NCI-H2227 (cell line): ENCODE measurements at regions not wholly inside any gene's neighbourhood (a gene's known extent, or its start where the extent isn't known, plus 50 kb on each side); places are given as distances from the start of the nearest gene placed in this dataset.
"Not testable (repeated sequence)": the region's sequence is repeated elsewhere in the genome, so short reads cannot be mapped to it uniquely, and the experiment has no call there.

Experiments
- DNase-seq: peaks from one replicate; lab custom pipeline; 2025; ENCODE audit not compliant: unreplicated experiment; lab: John Stamatoyannopoulos, UW

DNA sequence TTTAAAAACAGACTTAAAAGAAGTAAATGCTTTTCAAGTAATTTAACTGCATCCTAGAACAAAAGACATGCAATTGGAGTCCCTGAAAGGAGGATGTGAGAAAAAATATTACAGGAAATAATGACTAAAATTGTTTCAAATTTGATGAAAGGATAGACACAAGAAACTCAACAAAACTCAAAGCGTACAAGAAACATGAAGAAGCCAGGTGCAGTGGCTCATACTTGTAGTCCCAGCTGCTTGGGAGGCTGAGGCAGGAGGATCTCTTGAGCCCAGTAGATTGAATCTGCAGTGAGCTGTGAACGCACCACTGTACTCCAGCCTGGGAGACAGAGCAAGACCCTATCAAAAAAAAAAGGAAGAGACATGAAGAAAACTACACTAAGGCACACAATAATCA lies 118.1 kb upstream of the SLC39A10 start:
- DNase-seq = no peak

DNA sequence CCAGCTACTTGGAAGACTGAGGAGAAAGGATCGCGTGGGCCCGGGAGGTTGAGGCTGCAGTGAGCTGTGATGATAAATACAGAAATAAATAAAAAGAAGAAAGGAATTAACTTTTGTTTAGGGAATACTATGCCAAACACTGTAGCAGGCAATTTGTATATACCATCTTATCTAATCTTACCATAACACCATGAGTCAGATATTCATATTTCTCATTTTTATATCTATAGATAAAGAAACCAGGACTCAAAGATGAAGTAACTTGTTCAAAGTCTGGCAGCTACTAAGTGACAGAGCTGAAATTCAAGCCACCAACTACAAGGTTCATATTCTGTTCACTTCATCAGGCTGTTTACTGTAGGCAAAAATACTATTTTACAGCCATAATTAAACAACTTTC lies 119.2 kb upstream of the SLC39A10 start:
- DNase-seq = no peak

DNA sequence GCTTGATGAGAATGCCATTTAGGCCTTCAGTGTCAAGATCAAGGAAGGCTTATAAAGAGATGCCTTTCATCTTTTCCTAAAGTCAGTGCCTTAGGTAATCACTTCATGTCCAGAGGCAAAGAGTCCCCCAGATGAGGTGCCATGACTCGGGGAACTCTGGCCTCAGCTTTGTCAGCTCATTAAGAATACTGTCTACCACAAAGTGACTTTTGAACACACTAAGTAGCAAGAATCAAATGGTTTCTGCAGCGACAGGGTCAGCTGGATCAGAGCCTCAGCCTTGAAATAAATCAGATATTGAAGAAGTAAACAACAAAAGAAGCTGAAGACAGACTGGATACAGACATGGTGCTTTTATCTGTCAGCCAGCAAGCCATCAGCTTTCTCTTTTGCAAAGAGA lies 120.1 kb upstream of the SLC39A10 start:
- DNase-seq = no peak

DNA sequence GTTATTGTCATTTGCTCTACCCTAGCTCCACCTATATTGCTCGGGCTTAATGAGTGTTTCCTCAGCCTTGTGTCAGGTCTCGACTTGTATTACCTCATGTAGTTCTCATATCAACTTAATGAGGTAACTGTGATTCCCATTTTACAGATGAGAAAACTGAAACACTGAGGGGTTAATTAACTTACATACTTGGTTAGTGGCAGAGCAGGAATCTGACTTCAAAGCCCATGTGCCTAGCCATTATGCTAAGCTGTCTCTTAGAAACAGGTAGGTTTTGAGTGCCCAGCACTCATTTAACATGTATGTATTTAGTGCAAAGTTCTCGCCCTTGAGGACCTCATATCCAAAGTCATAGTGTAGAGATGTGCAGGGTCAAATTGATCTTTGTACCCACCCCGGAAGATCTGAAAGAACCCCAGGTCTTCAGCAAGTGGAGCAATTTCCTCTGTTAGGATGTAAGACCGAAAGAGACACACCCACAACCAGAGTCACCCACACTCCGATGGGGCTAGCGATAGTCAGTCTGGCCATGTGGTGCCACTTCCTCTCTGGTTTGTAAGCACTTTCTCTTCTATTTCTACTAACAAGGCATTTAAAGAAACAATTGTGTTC lies 121.0 kb upstream of the SLC39A10 start:
- no peak for DNase-seq

DNA sequence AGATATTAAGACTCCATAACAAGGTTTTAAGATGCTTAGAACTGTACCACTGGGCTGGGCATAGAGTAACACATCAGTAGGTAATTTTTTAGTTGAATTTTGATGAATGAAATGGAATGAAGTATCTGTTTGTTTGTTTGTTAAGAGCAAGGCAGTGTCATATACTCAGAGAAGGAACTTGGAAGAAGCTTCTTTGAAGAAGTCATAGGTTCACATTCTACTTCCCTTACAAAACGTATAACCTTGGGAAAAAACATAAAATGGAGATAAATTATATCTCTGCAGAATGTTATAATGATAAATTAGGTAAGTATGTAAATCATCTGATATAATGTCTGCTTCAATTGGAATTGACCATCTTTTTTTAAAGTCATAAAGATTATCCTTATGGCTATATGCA lies 122.1 kb upstream of the SLC39A10 start:
- DNase-seq = no peak

DNA sequence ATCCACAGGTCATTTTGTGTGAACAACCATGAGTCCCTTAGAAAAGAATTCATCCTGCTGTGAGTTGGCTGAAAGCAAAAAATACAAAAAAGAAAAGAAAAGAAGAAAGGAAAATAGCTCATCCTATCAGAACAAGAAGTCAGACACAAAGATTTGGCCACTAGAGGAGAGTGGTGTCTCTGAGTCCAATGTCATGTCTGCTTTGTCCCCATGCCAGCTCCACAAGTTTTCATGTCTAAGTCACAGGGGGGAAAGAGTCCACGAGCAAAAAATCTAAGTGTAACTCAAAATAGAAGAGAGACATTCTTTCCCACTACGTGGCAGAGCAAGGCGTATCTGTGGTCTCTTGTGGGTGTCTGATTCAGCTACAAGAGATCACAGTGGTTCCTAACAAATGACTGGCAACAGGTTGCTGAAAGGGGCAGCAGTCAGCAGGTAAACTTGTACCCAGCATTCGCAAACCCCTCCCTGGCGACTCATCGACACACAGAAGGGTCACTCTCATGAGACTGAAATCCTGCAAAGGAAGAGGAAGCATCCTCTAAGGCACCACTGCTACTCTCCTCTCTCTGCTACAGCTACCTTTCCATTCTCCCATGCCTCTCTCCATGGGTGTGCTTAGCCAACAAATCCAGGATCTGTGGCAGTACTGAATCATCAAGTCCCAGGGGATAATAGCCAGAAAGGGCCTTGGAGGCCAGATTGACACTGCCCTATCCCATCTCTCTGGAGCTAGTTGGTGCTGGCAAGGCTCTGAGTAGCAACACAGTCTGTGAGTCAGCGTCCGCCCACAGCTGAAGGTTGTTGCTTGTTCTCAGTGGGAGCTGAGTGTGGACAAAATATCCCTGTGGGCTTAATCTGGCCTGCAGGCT lies 123.0 kb upstream of the SLC39A10 start:
- no peak for DNase-seq

DNA sequence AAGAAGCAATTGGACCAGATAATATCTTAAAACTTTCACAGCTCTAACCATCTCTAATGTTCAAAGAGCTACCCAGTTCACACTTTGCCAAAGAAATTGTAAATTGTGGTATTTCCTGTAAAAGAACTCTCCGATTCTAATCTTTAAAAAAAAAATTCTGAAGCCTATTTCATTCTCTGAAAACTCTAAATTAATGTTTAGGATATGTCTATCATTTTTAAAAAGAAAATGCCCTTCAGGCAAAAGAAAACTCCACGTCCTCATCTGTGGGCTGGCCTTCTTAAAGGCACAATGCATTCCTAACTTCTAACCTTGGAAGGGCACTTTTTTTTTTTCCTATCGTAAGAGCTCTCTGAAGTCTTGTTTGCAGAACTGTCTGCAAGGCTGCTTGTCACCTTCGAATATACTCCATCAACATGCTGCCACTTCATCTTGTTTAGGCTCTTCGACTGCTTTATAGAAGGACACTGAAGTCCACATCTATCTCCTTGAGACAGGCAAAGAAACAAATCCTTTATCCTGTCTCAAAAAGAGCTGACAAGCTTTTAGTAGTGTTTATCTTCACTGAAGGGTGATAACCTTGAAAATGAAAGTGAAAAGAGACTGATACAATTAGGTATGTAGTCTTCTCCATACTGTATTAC lies 124.3 kb upstream of the SLC39A10 start:
- no peak for DNase-seq

DNA sequence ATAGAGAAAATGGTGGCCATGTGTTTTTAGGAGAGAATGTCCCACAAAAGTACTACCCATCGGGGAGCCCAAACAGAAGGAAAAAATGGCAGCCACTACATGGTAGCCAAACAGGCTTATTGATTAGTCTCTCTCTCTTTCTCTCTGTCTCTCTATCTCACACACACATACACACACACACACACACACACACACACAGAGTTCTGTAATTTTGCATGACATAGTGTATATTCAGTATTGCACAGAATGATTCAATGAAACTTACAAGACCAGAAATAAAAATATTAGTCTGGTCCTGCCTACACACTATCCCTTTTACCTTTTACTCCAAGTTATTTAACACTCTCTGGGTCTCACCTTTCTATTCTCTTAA lies 124.8 kb upstream of the SLC39A10 start:
- DNase-seq = no peak

DNA sequence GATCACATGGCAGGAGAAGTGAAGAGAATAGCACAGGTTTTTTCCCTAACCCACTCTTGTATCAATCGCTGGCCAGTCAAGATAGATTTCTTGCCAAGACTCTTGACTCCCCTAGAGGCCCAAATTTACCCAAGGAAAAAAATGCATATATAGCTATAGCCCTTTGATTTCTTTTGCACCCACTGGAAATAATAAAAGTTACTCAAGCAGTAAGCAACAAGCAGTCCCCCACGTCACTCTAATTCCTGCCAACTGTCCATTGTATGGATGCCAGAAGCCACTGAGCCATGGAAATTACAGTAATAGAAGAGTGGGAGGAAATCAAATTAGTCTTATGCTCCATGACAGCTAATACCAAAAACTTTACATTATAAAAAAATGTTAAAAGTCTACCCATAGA lies 125.3 kb upstream of the SLC39A10 start:
- DNase-seq = no peak

DNA sequence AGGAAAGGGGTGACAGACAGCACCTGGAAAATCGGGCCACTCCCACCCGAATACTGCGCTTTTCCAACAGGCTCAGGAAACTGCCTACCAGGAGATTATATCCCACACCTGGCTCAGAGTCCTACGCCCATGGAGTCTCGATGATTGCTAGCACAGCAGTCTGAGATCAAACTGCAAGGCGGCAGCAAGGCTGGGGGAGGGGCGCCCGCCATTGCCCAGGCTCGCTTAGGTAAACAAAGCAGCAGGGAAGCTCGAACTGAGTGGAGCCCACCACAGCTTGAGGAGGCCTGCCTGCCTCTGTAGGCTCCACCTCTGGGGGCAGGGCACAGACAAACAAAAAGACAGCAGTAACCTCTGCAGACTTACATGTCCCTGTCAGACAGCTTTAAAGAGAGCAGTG lies 133.8 kb upstream of the SLC39A10 start:
- DNase-seq = not testable (repeated sequence)

DNA sequence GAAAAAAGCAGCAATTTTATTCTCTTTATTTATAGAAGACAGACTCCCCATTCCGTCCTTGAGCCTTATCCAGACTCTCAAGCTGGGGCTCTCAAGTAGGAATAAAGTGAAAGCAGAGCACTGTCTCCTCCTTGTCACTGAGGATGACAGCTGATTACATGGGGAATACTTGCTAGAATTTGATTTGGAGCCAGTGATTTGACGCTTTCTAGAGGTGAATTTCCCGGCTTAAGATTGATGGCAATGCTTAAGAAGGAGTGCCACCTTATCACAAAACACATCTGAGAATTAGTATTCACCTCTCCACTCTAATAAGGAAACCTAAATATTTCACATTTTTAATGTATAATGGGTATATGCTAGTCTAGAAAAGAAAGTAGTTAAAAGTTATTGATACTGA lies 135.4 kb upstream of the SLC39A10 start:
- no peak for DNase-seq

DNA sequence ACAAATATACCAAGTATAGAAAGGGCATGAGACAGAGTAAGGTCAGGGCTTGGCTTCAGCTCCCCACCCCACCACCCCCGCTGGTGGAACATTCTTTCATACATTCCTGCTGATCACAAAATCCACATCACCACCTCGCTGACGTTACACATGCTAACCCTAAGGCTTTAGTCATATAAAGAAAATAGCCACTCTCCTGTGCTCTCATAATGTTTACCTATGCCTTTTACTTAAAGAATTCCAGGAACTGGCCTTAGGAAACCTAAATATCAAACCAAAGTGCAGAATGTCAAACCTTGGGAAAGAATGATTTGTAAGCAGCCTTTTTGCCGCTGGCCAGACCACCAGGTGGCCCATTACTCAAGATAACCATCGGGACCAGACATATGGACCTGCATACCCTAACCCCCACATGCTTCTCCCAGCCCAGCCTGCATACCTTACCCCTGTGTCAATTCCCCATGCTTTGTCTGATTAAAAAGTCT lies 136.3 kb upstream of the SLC39A10 start:
- no peak for DNase-seq

DNA sequence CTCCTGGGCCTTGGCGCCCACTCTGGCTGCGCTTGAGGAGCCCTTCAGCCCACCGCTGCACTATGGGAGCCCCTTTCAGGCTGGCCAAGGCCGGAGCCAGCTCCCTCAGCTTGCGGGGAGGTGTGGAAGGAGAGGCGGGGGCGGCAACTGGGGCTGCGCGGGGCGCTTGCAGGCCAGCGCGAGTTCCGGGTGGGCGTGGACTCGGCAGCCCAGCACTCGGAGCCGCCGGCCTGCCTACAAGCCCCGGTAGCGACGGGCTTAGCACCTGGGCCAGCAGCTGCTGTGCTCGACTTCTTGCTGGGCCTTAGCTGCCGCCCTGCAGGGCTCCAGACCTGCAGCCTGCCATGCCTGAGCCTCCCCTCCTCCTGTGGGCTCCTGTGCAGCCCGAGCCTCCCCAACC lies 141.5 kb upstream of the SLC39A10 start:
- no peak for DNase-seq

DNA sequence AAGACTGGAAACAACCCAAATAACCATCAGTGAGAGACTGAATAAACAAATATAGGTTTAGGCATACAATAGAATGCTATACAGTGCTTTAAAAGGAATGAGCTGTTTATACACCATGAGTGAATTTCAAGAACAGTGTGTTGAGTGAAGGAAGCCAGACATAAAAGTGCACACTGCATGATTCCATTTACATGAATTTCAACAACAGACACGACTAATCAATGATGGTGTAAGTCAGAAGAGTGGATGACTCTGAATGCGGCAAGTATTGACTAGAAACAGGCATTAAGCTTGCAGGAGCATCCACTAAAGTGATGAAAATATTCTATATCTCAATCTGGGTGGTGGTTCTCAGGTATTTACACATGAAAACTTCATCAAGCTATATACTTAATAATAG lies 142.7 kb upstream of the SLC39A10 start:
- DNase-seq = no peak

DNA sequence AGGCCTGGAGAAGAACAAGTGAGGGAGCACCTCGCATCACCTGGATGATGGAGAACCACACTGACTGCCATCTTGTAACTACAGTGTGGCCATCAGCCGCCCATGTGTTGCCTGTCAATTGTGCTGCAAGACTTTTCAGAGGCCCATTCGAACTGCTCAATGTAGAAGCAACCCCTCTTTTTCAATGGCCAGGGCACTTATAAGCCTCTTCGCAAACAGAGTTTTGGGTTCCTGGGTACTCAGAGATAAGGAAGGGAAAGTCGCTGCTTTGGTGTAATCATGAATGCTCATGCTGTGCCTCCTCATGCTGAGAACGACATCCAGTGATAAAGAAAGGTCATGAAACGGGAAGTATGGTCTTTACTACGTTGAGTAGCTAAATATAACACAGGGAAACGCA lies 143.9 kb upstream of the SLC39A10 start:
- DNase-seq = no peak

DNA sequence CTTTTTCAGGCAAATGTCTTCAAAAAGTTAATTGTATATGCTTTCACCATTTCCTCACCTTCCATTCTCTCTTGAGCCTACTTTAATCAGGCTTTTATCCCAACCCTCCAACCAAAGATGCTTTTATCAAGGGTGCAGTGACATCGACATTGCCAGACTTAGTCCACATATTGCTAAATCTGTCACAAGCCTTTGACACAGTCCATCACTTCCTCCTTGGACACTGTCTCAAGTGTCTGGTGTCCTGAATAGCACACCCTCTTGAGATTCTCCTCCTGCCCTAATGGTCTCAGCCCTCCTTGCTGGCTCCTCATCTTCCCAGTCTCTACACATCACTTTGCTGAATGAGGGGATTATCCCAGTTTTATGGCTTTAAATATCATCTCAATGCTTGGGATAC lies 147.5 kb upstream of the SLC39A10 start:
- DNase-seq = no peak

DNA sequence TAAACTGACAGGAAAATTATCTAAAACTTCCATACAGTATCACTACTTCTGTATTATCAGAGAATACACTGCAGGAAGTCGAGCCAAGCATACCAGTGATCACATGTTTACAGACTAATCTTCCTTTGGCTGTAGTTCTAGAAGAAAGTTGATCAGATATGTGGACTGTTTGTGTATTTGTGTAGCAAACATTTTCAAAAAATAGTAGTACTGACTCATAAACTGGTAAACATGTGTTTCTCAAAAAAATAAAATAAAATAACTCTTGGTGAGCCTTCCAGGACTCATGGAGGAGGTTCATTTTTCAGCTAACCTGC lies 148.9 kb upstream of the SLC39A10 start:
- no peak for DNase-seq

DNA sequence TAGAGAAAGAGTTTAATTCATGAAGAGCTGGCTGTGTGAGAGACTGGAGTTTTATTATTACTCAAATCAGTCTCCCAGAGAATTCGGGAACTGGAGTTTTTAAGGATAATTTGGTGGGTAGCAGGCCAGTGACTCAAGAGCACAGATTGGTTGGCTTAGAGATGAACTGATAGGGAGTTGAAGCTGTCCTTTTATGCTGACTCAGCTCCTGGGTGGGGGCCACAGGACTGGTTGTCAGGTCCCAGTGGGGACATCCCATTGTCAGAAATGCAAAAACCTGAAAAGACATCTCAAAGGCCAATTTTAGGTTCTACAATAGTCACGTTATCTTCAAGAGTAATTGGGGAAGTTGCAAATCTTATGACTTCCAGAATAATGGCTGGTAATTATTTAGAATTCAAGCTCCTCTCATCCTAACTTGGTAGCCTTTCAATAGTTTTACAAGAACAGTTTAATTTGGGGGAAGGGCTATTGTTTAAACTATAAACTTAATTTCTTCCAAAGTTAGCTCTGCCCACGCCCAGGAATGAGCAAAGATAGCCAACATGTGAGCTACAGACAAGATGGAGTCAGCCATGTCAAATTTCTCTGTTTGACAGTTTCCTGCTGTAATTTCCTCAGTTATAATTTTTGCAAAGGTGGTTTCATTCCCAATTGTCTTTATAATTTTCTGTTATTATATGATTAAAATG lies 149.4 kb upstream of the SLC39A10 start:
- no peak for DNase-seq

DNA sequence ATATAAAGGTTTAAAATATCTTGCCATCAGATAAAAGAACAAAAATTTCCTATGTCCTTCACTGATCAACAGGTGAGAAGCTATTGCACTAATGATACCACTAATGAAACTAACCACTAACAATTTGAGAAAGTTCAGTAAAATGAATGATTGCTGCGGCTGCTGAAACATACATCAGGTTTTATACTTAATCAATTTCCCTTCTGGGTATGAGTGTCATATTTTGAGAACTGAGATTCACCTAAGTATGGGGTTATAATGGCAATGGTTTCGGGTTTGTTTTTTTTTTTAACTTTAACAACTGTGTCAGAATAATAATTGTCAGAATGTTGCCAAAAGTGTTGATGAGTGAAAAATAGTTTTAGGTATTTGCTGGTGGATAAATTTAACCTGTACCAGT lies 151.3 kb upstream of the SLC39A10 start:
- no peak for DNase-seq

DNA sequence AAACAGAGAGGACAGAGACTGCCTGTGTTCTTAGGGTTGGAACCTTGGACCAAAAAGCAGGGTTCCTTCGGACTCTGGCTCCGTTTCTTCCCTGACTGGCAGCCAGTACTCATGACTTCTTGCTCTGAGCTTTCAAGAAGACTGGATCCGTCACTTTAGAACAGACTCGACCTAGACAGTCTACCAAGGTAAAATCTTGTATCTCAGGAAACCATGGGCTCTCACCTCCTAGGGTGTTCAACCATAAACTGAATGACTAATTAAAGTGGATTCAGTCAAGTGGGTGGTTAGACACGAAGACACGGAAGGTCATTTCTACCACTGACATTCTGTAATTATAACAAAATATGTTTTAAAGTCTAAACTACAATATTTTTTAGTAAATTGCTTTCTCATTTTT lies 153.8 kb upstream of the SLC39A10 start:
- no peak for DNase-seq

DNA sequence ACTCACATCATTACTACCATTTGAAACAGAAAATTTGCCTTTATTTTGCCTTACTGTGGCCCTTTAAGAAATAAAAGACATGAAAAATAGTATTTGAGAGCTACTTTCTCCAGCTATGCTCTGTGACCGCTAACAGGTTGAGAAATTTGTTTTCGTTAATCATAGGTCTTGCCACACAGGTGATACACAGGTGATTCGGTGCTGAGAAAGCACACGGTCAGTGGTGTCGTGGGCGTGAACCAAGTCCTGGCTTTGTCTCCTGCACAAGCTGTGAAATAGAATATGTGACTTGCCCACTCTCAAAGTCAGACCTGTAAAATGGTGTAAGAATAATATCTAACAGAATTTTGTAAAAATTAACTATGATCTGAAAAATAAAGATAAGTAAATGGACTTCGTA lies 155.3 kb upstream of the SLC39A10 start:
- DNase-seq = no peak

DNA sequence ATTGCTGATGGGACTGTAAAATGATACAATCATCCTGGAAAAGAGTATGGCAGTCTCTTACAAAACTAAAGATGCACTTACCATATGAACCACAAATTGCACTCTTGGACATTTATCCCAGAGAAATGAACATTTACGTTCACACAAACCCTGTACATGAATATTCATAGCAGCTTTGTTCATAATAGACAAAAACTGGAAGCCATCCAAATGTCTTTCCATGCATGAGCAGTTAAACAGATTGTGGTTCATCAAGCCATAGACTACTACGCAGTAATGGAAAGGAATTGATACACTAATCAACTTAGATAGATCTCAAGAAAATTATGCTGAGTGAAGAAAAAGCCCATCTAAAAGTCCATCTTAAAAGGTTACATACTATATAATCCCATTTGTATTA lies 156.1 kb upstream of the SLC39A10 start:
- DNase-seq = no peak
